NCI-H460 (cell line): ENCODE measurements at regions not wholly inside any gene's neighbourhood (a gene's known extent, or its start where the extent isn't known, plus 50 kb on each side); places are given as distances from the start of the nearest gene placed in this dataset.
"Not testable (repeated sequence)": the region's sequence is repeated elsewhere in the genome, so short reads cannot be mapped to it uniquely, and the experiment has no call there.

ENCODE experiments used
- DNase-seq: peaks from one replicate; pipeline ENCODE4 v3.0.0-alpha.2; 2016; ENCODE audit warnings: low read depth; ENCODE audit errors: extremely low read depth

DNA sequence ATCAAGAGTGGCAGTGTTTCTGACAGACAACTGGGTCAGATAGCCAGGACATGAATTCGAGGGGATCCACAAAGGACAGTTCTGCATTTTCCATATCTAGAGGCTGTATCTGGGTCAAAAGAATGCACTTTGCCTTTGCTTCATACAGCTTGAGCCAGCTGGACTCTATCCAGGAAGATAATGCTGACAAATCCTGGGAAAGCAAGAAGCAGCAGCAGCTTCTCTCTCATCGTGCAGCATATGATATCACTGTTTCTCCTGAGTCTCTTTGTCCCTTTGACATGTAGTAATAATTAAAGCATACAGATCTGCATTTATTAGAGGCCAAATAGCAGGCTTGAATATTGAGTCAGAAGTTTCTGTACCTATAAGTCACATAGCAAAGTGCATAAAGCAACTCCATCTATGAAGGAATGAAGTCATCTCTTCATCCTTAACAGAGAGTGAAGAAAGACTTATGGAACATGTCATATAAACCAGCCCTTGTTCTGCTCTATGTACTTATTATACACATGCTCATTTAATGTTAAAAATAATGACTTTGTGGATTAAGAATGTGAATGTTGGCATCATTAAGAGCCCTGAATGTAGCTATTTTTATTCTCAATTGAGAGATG, 236.8 kb upstream of the GBE1 start:
- DNase-seq, result no peak

DNA sequence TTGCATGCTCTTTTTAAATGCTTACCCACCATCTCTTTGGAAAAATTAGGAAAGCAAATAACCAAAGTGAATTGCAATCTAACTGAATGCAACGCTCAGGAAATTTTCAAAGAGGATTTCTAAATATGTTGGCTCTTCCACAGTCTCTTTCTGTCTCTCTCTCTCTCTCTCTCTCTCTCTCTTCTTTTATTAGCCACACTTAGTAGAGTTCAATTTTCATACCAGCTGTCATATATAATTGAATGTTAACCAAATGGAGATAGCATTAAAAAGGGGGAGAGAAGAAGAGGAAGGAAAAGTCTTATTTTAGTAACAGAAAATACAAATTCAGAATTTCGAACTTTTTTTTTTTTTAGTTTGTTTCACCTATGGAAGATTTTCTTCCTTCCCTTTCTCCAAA, 235.9 kb upstream of the GBE1 start:
- no peak for DNase-seq

DNA sequence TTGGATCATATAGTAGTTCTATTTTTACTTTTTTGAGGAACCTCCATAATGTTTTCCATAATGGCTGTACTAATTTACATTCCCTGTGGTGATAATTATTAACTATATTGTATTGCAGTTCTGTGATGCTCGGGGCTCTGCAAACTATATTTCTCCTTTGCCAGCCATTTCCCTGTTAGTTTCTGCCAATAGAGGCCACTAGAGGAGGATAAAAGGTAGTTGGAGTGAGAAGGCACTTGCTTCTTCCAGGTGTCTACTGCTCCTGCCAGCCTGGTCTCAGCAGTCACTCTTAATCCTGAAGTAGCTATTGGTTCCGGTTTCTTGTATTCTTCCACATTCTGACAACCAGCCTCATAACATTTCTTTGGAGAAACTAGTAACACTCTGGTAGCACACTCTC, 233.9 kb upstream of the GBE1 start:
- no peak for DNase-seq

DNA sequence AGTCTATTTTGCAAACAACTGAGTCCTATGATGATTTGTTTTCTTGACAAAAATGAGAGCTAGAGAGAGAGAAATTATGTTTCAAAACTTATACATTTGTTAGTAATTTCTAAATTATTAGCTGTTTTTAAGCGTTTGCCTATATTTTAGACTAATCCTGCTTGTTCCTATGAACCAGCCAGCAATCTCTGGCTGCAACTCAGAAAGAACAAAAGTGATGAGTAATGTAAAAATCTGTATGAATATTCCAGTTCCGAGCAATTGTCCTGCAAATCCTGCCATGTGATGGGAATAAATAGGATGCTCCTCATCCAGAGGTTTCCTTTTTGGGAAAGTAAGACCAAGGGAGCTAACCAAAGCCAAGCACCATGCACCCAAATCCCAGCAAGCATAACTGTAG, 228.3 kb upstream of the GBE1 start:
- DNase-seq, result no peak

DNA sequence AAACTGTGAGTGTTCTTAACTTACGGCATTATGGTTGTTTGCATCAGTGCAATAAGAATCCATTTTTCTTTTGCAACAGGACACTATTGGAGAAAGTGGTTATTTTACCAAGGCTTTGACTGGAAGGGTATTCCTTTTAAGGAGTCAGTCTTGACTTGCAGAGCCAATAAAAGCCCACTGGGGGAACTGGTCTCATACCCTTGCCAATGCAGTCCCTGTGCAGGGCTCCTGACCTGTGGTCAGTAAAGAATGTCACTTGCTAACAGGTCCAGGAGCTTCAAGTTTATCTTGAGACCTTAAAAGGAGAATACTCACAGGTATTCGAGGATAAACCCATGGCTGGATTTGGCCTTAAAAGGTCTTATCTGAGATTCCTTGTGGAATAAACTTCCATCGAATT, 227.8 kb upstream of the GBE1 start:
- no peak for DNase-seq

DNA sequence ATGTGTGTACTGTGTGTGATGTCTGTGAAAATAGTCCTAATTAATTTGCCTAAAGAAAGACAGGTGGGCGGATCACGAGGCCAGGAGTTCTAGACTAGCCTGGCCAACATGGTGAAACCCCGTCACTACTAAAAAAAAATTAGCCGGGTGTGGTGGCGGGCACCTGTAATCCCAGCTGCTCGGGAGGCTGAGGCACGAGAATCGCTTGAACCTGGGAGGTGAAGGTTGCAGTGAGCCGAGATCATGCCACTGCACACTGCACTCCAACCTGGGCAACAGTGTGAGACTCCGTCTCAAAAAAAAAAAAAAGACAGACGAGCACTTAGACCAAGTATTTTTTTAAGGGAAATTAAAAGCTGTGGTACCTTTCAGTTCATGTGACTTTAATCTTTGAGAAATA, 226.0 kb upstream of the GBE1 start:
- not testable (repeated sequence) for DNase-seq

DNA sequence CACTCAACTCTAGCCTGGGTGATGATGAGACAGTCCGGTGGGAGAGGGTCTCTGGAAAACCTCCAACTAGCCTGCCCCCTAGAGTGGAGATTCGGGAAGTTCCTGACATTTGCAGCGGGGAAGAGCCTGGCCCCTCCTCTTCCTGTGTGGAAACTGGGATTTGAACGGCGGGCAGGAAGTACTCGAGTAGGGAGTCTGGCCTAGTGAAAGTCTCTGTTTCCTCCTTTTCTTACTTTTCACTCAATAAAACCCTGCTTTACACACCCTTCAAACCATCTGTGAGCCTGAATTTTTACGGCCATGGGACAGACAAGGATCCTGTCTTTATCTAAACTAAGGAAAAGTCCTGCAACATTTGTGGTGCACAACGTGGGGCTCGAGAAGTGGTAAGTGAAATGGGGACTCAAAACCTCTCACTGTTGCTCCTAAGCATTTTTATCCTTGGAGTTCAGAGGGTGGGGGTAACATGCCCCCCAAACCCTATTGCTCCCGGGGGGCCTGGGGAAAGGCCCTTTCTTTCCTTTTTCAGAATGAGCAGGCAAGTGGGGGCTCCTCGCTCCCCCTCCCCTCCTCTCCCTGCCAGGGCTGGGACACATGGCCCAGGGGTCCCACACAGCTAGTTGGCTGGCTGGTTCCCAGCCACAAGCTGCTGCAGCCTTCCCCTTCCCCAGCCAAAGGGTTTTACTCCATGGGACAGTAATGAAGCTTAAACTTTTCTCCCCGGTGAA, 224.7 kb upstream of the GBE1 start:
- no peak for DNase-seq

DNA sequence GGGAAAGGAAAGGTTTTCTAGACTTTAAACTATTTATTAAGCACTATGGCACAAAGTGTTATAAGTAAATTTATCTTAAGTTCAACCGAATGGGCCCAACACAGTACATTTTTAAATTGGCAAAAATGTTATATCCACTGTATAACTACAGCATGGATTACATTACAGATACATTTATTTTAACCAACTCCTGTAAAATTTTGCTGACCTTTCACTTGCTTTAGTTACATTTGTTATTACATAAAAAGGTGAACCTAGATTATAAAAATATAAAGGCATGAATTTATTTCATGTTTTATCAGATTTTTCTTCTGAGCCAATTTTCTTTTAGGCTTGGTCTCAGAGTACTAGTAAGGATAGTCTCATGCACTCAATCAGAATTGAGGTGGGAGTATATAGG, 221.9 kb upstream of the GBE1 start:
- DNase-seq, result no peak

DNA sequence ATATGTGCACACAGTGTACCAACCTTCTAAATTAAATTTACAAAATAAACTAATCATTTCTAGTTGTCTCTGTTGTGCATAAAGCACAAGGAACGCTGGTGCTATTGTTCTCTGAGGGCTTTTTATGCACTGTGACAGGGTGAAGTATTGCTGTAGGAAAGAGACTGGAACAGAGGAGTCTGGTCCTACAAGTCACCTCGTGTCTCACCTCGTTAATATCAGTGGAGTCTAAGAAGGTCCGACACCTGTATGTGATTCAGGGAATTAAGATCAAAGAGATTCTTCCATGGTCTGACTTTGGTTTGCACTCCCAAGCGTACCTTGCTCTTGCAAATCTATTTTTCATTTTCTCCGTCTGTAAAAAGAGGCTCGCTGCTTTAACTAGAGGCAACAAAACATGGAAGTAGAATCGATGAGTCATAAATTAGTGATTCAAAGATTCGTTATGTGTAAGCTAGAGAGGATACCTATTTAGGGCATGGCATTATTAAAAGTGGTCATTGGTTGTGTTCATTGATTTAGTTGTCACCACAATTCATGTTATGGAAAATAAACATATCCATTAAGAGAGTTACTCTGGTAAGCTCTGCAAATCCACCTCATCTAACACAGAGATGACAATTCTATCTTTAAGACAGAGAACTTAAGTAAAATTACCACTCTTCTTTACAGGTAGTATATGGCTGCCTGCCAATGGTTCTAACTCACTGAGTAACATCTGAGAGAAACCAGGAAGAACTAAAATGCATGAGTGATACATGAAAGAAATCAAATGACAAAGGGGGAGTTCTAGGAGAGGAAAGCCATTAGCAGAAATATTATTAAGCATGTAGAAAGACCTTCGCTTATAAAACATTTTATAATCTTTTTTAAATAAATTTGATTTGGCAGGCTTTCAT, 219.4 kb upstream of the GBE1 start:
- no peak for DNase-seq

DNA sequence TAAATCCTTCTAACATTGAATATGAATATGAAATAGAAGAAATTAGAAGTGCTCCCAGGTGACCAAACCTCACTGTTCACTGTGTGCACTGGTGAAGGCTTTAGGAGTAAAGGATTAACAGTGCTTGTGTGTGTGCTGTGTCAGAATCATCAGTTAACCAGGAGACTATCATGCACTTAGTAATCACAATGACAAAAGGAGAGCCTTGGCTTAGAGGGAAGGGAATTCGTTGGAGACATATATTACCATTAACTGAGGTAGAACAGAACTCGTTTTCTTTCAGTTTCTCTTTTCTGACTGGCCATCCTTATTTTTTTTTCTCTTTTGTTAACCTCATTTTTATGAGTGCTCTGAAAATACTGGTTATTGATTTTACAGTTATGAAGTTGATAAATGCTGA, 213.3 kb upstream of the GBE1 start:
- DNase-seq, result no peak

DNA sequence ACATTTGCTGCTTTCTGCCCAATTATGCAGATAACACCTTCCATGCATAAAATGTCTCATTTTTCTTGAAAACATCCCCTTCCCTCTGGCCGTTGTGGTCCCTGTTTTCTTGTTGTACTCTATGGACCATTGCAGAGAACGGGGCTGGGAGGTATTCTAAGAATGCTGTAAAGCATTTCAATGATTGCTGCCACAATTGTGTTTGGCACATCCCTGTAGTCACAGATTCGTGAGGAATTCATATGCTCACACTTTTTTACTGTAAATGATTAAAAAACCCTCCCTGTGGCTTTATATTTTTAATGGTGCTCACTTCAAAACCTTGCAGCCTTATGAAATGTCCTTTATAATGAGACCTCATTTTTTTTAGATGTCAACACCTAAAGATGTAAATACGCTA, 207.2 kb upstream of the GBE1 start:
- no peak for DNase-seq

DNA sequence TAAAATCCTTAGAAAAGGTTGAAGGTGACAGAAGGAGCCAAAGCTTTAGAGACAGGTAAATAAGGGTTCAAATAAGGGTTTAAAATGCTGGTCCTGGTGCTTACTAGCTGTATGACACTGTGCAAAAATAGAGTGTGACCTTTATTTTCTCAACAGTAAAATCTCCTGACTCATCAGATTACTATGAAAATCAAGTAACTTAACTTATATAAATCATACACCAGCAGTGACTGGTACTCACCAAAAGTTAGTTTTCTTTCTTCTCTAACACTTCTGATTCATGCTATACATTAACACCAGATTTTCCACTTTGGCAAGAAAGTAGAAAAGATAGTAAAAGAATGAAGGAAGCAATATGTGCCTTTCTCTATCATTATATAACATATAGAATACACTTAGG, 205.9 kb upstream of the GBE1 start:
- DNase-seq, result no peak

DNA sequence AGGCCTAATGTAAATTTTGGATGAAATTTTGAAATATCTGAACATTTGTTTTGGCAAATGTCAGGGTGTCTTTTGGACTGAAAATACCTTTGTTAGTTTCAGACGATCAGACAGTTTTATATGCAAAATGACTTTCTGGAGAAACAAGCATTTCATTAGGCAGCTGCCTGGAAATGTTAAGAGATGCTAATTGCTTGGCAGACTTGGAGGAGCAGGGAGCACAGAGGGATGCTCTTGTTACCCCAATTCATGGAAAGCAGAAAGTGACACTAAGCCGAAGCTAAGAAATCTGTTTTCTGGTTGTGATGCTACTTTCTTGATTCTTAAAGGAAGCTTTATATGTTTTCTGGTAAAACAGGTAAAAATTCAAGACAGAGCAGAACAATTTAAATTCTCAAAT, 204.3 kb upstream of the GBE1 start:
- no peak for DNase-seq

DNA sequence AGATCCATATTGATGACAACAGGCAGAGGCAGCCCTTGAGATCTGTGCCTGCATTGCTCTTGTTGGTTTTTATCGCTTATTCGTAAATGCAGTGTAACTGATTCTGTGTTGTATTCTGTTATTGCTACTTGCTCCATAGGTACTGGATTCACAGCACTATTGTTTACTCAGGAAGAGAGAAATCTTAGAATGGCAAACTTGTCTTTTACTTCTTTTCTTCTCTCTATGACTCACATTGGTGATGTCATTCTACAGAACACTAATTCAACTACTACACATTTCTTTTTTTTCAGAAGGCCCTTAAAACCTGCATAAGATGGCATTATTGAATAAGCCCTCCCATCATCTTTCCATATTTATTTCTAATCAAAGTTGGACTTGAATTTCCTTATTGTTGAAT, 201.0 kb upstream of the GBE1 start:
- no peak for DNase-seq

DNA sequence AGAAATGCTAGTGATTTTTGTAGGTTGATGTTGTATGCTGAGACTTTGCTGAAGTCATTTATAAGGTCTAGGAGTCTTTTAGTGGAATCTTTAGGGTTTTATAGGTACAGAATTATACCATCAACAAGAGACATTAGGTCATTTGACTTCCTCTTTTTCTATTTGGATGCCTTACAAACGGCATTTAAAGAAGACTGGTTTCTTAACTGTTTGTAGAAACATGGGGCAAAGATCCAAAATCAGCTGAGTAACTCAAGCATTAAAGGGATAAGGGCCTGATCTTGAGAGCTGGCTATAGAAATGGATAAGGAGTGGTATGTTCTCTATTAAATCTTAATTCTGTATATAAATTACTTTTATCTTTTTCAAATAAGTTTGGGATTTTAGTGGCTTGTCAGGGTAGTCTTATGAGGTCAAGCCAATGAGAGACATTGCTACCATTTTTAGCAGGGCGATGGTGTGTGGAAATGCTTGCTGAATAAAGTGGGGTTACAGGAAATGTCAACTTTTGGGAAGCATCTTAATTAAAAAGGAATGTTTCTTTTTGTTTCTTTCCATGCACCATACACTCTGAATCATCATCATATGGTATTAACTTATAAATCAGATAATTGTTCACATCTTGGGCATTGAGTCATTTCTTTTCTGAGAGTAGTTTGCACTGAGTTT, 197.7 kb upstream of the GBE1 start:
- no peak for DNase-seq

DNA sequence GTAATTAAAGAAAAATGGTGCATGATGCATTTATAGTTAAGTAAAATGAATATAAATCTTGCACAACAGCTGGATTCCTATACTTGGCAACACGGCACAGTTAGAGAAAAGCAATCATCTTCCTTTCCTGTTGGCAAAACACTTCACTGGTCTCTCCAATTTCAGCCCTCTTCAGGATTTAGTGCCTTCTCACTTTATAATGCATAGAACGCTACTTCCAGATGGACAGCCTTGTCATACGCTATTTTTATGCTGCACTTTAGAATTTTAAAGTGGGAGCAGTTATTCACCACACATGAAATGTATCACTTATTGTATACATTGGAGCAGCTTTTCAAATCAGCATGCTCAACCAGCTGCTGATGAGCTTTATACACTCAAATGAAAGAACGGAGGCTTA, 194.4 kb upstream of the GBE1 start:
- no peak for DNase-seq

DNA sequence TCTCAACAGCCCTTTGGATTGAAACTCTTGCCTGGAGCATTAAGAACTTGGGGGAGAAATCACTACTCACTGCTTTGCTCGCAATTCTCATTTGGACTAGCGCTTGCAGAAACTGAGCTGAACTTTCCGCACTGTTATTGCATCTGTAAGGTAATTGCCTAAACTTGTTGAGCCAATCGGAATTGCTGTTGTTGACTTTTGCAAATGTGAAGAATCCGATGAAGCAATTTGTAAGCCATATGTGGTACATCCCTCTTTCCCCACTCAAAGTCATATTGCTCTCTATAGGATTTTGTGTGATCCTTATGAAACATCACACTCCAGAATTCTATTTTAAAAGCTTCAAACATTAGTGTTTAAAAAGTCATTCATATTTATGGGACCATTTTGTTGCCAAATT, 191.7 kb upstream of the GBE1 start:
- DNase-seq, result no peak

DNA sequence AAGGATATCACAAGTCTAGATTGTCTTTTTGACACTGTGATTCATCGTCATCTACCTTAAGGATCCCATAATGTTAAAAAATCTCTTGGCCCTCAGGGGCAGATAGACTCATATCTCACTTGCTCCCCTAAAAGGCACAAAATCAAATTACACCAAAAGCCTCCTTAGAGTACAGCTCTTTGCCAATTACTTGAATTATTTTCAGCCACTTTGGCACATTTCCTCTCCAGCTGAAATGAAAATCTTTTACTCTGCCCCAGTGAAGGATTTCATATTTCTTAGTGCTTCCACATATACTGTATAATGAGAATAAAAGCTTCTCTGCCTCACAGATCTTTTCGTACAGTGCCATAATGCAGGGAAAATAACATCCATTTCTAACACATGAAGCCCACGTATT, 190.7 kb upstream of the GBE1 start:
- no peak for DNase-seq

DNA sequence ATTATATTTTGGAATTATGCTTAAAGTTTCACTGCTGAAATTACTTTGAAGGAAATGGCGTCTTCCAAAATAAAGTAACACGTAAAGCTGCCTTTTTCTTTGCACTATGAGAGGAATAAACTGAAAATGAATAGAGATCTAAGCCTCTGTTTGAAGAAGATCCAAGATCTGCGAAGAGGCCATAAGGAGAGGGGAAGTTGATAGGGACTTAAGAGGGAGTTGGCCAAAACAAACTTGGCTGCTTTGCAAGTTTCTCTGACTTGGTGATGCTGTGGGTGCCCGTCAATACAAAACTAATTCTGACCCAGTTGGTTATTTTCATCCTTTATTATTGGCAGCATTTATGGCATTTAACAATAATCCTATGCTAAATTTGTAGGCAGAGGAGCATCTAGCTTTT, 190.2 kb upstream of the GBE1 start:
- DNase-seq, result no peak

DNA sequence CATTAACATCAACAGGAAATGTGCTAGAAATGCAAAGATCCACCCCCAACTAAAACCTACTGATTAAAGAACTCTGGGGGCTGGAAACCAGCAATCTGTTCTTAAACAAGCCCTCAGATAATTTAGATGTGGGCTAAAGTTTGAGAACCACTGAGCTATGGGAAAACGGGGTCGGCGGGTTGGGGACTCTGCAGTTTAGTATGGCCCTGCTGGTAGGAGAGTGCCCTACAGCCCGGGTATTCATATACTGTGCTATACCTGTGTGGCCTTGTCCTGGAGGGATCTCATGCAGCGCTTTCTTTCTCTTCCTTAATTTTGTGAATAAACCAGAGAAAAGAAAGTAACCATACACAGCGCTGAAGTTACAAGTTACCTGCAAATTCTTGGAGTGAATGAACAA, 189.7 kb upstream of the GBE1 start:
- no peak for DNase-seq

DNA sequence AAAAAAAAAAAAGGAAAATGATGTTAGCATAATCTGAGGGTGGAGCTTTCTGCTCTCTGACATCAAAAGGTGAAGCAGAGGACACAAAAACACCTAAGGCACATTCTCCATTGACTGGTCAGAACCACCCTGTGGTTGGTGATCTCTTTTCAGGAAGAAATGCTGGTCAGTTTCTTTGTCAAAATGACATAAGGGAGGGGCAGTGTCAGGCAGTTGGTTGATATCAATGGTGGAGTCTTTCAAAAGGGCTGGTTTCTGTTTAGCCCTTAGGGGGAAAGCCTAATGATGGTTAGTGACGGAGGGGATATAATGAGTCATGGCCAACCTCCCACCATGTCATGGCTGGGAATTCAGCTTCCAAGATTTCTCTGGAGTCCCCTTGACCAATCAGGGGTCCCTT, 185.9 kb upstream of the GBE1 start:
- DNase-seq, result no peak
